Large intestine (tissue), 3 donors: ENCODE measurements at regions not wholly inside any gene's neighbourhood (a gene's known extent, or its start where the extent isn't known, plus 50 kb on each side); places are given as distances from the start of the nearest gene placed in this dataset.
A peak's percentile ranks its signal among the peaks of the same experiment; 100 is the strongest.

Source experiments
- DNase-seq, 2 donors: peaks; one replicate each; pipeline versions ENCODE4 v3.0.0 to v3.0.0-alpha.2; 2013
- H3K27ac ChIP-seq: one replicate; pipeline ENCODE4 v1.5.1; 2013; ENCODE audit warnings: low read length
- H3K27me3 ChIP-seq: 2 replicates; pipeline ENCODE4 v1.6.1; 2013; ENCODE audit warnings: low read length; ENCODE audit not compliant: control insufficient read depth, insufficient read depth
- H3K36me3 ChIP-seq: 2 replicates; pipeline ENCODE4 v1.6.1; 2013; ENCODE audit warnings: low read length; ENCODE audit not compliant: control insufficient read depth, insufficient read depth
- H3K4me1 ChIP-seq: one replicate; pipeline ENCODE4 v1.6.1; 2013; ENCODE audit warnings: low read length; ENCODE audit not compliant: control insufficient read depth, insufficient read depth
- H3K4me3 ChIP-seq: one replicate; pipeline ENCODE4 v1.5.1; 2013; ENCODE audit warnings: low read length
- H3K9me3 ChIP-seq: one replicate; pipeline ENCODE4 v1.6.1; 2013; ENCODE audit warnings: mild to moderate bottlenecking, low read depth, low read length, moderate library complexity; ENCODE audit not compliant: control insufficient read depth
- WGBS: methylation state at CpG from one replicate; pipeline ENCODE4 v1.1.5; 2013; ENCODE audit warnings: low lambda C conversion rate; ENCODE audit not compliant: insufficient coverage; 5-methylcytosine and 5-hydroxymethylcytosine counted together

DNA sequence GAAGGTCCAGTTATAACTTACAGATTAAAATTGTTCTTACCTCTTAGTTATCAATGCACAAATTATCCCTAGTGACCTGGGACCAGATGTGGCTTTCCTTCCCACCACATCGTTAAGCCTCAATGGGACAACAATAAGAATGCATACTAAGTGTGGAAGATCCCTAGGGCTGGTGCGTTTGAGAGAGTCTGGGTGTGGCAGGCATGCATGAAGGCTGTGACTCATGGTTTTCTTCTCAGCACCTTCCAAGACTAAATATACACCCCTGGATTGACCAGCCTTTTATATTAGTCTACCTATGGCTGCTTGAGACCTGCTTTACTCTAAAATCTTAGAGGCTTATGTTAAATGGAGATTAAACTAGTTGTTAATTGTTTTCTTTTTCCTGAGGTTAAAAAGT, 261.7 kb upstream of the SLC14A2 start:
- Histone ChIP-seq H3K27ac (peak overlapping the region; percentile 0), H3K36me3 (no peaks in the 10 kb centered on the region), H3K27me3 (no peaks in the 10 kb centered on the region), H3K4me3 (no peak overlapping the region), H3K4me1 (peaks cover 19% of the 10 kb centered on the region), H3K9me3 (no peaks in the 10 kb centered on the region)
- WGBS = no CpG with 5 or more reads among the region's 2 CpGs
- peak in 1 of 2 donors; percentile 52 for DNase-seq

DNA sequence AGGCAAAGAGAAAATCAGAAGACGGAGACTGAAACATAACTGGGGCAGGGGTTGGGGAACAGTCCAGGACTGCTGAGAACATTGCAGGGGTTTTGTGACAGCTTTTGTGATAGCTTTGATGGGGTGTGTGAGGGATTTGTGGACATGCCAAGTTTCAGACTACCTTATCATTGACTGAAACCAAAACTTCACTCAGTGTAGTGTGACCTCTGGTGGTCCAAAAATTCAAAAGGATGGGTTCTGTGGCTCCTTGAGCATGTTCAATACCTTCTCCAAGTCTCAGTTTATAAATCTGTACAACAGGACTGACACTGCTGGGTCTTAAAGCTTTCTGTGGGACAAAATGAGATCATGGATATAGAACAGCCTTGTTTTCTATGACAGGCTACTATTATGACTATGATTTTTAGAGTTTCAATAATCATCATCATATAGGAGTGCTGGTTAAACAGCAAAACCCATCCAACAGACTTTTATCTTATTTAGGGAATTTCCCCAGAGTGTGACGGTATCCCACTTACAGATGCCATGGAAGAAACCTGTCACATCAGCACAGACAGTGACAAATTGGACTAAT, 259.2 kb upstream of the SLC14A2 start:
- no CpG with 5 or more reads among the region's 2 CpGs for WGBS
- Histone ChIP-seq H3K27me3 (no peaks in the 10 kb centered on the region), H3K4me1 (peaks cover 34% of the 10 kb centered on the region), H3K9me3 (no peaks in the 10 kb centered on the region), H3K27ac (no peak overlapping the region), H3K36me3 (no peaks in the 10 kb centered on the region), H3K4me3 (no peak overlapping the region)
- no peak for DNase-seq

DNA sequence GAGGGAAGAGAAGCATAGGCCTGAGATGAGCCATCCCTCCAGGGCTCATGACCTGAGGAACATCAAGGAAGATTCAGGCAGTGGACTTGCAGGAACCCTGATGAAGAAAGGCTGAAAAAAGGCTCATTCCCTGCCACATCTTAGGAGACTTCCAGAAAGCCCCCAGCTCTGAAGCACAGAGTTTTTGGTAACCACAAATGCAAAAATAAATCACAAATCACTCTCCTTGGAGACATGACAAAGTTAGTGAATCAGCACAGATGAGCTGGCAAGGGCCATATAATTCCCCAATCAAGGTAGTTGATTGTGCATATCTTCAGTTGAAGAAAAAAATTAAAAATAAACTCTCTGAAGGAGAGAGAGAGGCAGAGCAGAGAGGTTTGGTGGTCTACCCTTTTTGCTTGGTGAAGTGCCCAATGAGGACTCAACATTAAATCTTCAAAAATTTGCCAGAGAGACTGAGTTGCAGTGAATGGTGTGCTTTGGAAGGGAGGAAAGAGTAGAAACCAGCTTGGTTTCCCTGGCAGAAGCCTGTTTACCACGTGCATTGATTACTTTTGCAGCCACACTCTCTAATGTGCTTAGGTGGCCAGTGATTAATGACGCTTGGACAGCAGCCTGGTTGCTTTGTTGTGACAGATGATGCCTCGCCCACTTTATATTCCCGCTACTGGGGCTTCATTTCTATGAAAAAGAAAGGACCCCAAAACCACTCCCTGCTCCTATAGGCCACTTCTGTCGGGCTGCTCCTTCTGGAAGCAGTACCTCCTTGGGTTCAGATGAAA, 257.4 kb upstream of the SLC14A2 start:
- Histone ChIP-seq H3K4me1 (peaks cover 34% of the 10 kb centered on the region), H3K4me3 (no peak overlapping the region), H3K27ac (peak overlapping the region; percentile 82), H3K9me3 (no peaks in the 10 kb centered on the region), H3K27me3 (no peaks in the 10 kb centered on the region), H3K36me3 (no peaks in the 10 kb centered on the region)
- no peak for DNase-seq
- 86% methylated on average over 1 of the region's 5 CpGs for WGBS

DNA sequence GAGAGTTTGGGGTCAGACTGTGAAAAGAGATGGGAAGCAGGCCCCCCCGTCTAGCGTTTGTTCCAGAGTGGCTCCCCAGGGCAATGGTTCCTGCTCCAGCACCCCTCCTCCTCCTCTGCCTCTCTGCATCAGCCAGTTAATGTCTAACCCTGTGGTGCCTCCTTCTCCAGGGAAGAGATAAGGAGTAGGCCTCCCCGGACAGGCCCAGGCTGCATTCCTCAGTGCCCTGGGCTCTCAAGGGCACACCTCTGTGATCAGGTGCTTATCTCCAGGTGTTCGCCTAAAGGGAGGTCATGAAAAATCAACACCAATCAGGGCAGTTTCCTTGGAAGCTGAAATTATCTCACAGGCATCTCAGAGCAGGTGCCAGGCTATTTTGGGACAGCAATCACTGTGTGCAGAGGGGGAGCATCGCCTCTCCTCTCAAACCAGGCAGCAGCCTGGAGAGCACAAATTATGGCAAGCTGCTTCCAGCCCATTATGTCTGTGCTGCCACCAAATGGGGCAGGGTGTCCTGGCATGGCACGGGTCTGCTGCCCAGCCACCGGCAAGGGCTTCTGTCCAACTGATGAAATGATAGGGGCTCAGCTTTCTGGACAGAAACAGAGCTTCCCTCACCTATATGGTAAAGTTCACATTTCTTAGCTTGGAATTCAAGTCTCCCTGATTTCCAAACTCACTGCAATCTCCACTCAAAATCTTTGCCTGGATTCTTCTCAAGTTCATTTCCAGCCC, 255.8 kb upstream of the SLC14A2 start:
- Histone ChIP-seq H3K36me3 (no peaks in the 10 kb centered on the region), H3K27ac (peak overlapping the region; percentile 82), H3K9me3 (no peaks in the 10 kb centered on the region), H3K27me3 (no peaks in the 10 kb centered on the region), H3K4me1 (peaks cover 28% of the 10 kb centered on the region), H3K4me3 (no peak overlapping the region)
- peak; percentile 89 to 90 for DNase-seq
- WGBS = no CpG with 5 or more reads among the region's 7 CpGs

DNA sequence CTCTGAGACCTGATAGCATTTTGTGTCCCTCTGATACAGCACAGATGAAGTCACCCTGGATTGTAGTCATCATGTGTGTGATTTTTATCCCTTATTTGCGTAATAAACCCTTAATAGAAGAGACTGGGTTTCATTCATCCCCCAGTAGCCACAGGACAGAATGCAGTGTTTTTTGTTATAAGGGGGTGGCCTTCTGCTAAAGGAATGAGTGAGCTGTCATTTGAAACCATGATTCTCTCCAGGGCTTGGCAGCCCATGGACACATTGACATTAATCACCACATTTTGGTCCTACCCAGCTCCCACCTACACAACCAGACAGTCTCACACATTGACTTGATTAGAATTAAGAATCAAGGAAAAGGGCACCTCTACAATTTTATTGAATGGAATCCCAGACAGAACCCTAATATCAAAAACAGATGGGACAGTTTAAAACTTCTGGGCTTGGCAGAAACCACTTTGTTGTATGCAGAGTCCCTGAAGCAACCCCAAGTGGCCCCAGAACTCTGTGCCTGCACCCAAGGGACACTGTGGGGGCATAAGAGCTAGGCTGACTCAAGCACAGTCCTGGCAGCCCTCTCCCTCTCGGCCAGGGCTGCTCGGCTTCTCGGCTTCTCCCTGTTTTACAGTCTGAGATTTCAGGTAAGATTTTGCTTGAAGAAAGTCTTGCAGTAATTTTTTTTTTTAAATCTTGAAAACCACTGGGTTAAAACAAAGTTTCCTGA, 254.0 kb upstream of the SLC14A2 start:
- H3K27ac ChIP-seq = no peak overlapping the region
- WGBS = no CpG with 5 or more reads among the region's 4 CpGs
- DNase-seq = no peak
- no peaks in the 10 kb centered on the region for H3K36me3 ChIP-seq
- H3K4me3 ChIP-seq = no peak overlapping the region
- no peaks in the 10 kb centered on the region for H3K27me3 ChIP-seq
- peaks cover 28% of the 10 kb centered on the region for H3K4me1 ChIP-seq
- H3K9me3 ChIP-seq = no peaks in the 10 kb centered on the region

DNA sequence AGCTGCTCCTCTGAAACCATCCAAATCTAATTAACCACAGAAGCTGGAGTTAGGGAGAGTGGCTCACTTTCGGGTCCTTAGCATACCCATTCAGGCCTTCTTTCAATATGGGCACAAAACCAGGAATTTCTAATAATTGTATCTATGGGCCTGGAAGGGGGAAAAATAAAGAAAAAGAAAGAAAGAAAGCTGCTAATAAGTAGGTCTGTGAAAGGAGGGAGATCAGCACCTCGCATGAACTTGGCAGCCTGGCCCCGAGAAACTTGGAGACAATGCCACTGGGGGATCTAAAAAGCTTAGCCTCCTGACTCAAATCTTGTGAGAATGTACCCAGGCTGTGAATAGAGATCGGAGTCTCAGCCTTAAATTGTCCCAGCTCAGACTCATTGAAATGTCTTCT, 252.1 kb upstream of the SLC14A2 start:
- H3K36me3 ChIP-seq = no peaks in the 10 kb centered on the region
- peaks cover 19% of the 10 kb centered on the region for H3K4me1 ChIP-seq
- 93% methylated on average over 2 of the region's 4 CpGs for WGBS
- no peak for DNase-seq
- H3K27ac ChIP-seq = no peak overlapping the region
- no peak overlapping the region for H3K4me3 ChIP-seq
- no peaks in the 10 kb centered on the region for H3K27me3 ChIP-seq
- no peaks in the 10 kb centered on the region for H3K9me3 ChIP-seq

DNA sequence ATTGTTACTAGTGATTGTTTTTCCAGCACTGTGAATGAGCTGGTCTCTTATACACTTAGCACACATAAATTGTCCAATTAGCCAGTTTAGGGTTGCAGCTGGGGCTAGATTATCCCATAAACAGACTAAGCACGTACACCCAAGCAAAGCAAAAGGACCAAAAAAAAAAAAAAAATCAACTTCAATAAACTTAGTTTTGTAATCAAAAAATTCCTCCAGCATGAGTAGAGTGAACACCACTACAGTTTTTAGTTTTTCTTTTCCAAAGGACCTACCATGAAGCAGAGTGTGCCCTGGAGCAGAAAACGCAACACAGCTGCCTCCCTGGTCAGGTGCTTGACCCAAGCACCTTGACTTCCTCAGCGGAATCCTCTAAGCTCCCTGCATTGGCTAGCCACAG, 249.4 kb upstream of the SLC14A2 start:
- no peaks in the 10 kb centered on the region for H3K4me1 ChIP-seq
- H3K27ac ChIP-seq = no peak overlapping the region
- H3K4me3 ChIP-seq = no peak overlapping the region
- no peak for DNase-seq
- no peaks in the 10 kb centered on the region for H3K9me3 ChIP-seq
- WGBS = no CpG with 5 or more reads among the region's 3 CpGs
- no peaks in the 10 kb centered on the region for H3K27me3 ChIP-seq
- H3K36me3 ChIP-seq = no peaks in the 10 kb centered on the region

DNA sequence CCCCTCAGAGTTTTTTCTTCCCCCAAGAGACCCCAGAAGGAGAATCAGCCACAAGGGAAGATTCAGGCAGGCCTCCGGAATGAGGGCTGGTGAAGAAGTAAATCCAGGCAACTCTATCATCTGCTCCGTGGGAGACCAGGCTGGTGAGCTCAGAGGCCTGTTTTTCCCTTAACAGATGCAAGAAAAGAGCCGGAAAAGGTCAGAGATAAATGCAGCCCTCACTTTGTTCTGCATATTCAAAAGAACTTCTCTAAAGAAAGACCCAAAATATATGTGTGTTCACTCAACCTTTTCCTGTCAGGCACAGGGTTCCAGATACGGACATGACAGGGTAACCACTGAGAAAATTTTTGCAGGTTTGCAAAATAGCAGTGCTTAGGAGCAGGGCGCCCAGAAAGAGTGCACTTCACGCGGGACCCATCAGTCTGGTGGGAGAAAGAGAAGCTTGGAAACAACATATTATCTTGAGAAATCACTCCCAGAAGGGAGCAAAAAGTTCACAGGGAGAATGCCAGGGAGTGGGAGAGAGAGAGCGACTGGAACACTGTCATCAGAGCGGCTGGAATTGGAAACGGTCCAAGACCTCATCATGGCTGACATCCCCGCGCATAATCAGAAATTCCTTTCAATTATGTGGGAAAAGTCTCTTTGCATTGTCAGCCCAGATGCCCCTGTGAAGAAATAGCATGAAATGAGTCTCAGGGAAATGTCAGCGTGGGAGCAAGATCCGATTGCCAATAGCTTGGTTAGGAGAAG, 244.8 kb upstream of the SLC14A2 start:
- Histone ChIP-seq H3K9me3 (no peaks in the 10 kb centered on the region), H3K27me3 (no peaks in the 10 kb centered on the region), H3K4me1 (peaks cover 19% of the 10 kb centered on the region), H3K27ac (no peak overlapping the region), H3K4me3 (no peak overlapping the region), H3K36me3 (no peaks in the 10 kb centered on the region)
- no peak for DNase-seq
- 76% methylated on average over 6 of the region's 14 CpGs for WGBS

DNA sequence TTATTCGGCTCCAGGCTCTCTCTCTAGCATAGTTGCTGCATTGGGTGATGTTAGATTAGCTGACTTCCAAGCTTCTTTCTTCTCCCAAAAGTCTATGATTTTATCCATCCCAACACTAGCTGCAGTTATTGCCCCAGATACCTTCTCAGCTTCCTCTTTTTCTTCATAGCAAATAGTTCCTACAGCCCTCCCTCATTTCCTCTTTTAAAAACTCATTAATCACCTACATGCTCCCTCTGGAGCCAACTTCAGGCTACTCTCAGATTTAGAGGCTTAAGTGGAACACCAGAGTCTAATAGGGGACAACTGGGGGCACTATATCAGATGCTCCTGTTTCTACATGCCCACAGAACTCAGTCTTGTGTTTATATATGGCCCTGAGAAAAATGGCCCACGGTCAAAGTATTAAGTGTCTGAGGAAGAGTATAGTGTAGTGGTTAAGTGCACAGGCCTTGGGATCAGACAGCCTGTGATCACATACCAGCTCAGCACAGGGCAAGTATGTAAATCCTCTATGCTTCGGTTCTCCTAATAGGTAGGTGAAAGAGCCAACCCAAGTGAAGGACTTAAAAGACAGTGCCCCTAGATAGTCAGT, 241.9 kb upstream of the SLC14A2 start:
- Histone ChIP-seq H3K27me3 (no peaks in the 10 kb centered on the region), H3K9me3 (no peaks in the 10 kb centered on the region), H3K27ac (no peak overlapping the region), H3K4me1 (peaks cover 19% of the 10 kb centered on the region), H3K36me3 (no peaks in the 10 kb centered on the region), H3K4me3 (no peak overlapping the region)
- DNase-seq = no peak
- 100% methylated on average over 1 of the region's 3 CpGs for WGBS
